BLaER1 (cell line): ENCODE measurements at regions not wholly inside any gene's neighbourhood (a gene's known extent, or its start where the extent isn't known, plus 50 kb on each side); places are given as distances from the start of the nearest gene placed in this dataset.

Experiments
- H3K27ac ChIP-seq: shearing (Covaris generic); formaldehyde crosslinking; 2 replicates; pipeline ENCODE4 v1.8.1; 2022
- H3K27me3 ChIP-seq: shearing (Covaris generic); formaldehyde crosslinking; 2 replicates; pipeline ENCODE4 v1.8.1; 2022
- H3K36me3 ChIP-seq: shearing (Covaris generic); formaldehyde crosslinking; 2 replicates; pipeline ENCODE4 v1.8.1; 2022
- H3K4me1 ChIP-seq: shearing (Covaris generic); formaldehyde crosslinking; 2 replicates; pipeline ENCODE4 v1.8.1; 2022
- H3K4me2 ChIP-seq: shearing (Covaris generic); formaldehyde crosslinking; 2 replicates; pipeline ENCODE4 v1.8.1; 2022
- H3K4me3 ChIP-seq: shearing (Covaris generic); formaldehyde crosslinking; 2 replicates; pipeline ENCODE4 v1.8.1; 2022
- H3K9ac ChIP-seq: shearing (Covaris generic); formaldehyde crosslinking; 2 replicates; pipeline ENCODE4 v1.8.1; 2022
- H3K9me3 ChIP-seq: shearing (Covaris generic); formaldehyde crosslinking; 2 replicates; pipeline ENCODE4 v1.8.1; 2022
- H4K20me1 ChIP-seq: shearing (Covaris generic); formaldehyde crosslinking; 2 replicates; pipeline ENCODE4 v1.8.1; 2022
- Cebpa-rat ChIP-seq: shearing (Covaris generic); IDR thresholded peaks from 2 replicates; pipeline ENCODE4 v1.8.1; 2022

DNA sequence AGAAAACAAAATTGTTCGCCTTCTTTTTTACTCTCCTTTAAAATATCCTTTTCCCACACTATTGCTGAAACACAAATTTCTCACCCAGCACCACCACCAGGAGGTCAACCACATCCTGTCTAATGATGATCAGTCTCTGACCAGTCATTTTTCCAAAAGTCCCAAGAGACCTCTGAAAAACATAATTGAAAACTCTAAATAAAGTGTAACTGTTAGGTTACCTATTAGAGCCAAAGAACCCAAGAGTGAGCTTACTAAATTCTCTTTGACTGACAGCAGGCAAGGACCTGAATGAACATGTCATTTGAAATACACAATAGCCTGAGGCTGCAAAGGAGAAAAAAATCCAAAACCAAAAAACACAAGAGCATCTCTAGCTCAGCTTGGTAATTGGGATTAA lies 735.4 kb downstream of the CBLN4 start:
- H3K27me3 ChIP-seq = no peaks in the 10 kb centered on the region
- no peaks in the 10 kb centered on the region for H3K36me3 ChIP-seq
- H4K20me1 ChIP-seq = no peaks in the 10 kb centered on the region
- H3K27ac ChIP-seq = no peak overlapping the region
- no peak overlapping the region for H3K4me2 ChIP-seq
- no peak for TF ChIP-seq Cebpa-rat
- no peaks in the 10 kb centered on the region for H3K9me3 ChIP-seq
- no peaks in the 10 kb centered on the region for H3K4me1 ChIP-seq
- H3K9ac ChIP-seq = no peak overlapping the region
- H3K4me3 ChIP-seq = no peak overlapping the region

DNA sequence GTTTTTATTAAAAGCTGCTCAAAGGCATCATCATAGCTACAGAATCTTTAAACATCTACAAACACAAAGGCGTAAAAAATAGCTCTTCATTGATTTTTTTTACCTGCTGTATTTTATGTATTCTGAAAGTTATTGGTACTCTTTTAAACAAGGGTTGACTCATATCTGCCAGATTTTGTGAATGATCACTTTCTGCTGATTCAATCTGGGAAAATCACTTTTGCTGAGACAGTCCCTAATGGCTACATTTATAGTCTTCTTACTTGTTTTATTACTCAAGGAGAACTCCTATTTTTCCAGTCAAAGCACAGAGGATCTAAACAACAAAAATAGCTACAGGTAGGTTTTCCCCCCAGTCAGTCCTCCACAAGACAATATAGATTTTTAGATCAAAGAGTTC lies 739.0 kb downstream of the CBLN4 start:
- no peaks in the 10 kb centered on the region for H4K20me1 ChIP-seq
- H3K9me3 ChIP-seq = no peaks in the 10 kb centered on the region
- H3K27ac ChIP-seq = no peak overlapping the region
- no peak overlapping the region for H3K4me2 ChIP-seq
- H3K36me3 ChIP-seq = no peaks in the 10 kb centered on the region
- H3K27me3 ChIP-seq = no peaks in the 10 kb centered on the region
- H3K4me1 ChIP-seq = no peaks in the 10 kb centered on the region
- no peak overlapping the region for H3K4me3 ChIP-seq
- no peak overlapping the region for H3K9ac ChIP-seq
- TF ChIP-seq Cebpa-rat = no peak

DNA sequence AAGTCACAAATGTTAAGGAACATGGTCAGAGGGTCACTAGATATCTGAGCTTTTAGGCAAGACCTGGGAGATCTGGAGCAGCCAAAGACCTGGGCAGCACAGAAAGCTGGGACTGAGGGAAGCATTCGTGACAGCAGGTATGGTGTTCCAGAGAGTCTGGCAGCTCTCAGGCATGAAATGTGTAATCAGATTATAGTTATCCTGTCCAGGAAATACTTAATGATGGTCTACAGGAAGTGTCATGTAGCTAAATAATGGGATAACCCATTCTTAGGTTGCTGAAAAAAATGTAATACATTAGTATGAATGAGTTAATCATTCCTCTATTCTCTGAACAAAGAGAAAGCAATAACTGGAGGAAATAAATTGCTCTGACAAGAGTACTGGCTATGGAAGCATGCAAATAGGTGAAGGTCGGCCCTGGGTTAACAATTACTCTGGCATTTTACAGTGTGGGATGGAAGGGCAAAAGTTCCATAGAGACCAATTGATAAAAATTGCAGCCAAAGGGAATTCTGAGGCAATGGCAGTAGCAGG lies 740.5 kb downstream of the CBLN4 start:
- Histone ChIP-seq H3K36me3 (no peaks in the 10 kb centered on the region), H4K20me1 (no peaks in the 10 kb centered on the region), H3K9me3 (no peaks in the 10 kb centered on the region), H3K4me2 (no peak overlapping the region), H3K4me1 (no peaks in the 10 kb centered on the region), H3K27ac (no peak overlapping the region), H3K9ac (no peak overlapping the region), H3K4me3 (no peak overlapping the region), H3K27me3 (no peaks in the 10 kb centered on the region)
- TF ChIP-seq Cebpa-rat = no peak

DNA sequence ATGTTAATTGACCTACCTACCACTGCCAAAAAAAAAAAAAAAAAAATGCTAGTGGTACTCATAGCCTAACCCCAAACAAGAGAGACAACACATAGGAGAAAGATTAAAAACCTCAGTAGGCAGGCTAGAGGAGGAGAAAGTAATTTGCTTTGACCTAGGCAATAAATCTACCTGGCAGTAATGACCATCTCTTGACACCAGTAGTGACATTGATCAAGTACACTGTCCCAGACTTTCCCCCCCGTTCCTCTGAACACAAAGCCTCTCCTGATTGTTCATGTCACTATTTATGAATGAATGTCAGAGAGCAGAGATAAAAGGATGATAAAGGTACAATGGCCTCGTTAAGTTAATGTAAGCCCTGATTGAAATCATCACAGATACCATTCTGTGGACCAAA lies 746.8 kb downstream of the CBLN4 start:
- Histone ChIP-seq H3K9ac (no peak overlapping the region), H3K9me3 (no peaks in the 10 kb centered on the region), H3K4me2 (no peak overlapping the region), H3K4me1 (no peaks in the 10 kb centered on the region), H3K27ac (no peak overlapping the region), H3K27me3 (no peaks in the 10 kb centered on the region), H4K20me1 (no peaks in the 10 kb centered on the region), H3K36me3 (no peaks in the 10 kb centered on the region), H3K4me3 (no peak overlapping the region)
- no peak for TF ChIP-seq Cebpa-rat

DNA sequence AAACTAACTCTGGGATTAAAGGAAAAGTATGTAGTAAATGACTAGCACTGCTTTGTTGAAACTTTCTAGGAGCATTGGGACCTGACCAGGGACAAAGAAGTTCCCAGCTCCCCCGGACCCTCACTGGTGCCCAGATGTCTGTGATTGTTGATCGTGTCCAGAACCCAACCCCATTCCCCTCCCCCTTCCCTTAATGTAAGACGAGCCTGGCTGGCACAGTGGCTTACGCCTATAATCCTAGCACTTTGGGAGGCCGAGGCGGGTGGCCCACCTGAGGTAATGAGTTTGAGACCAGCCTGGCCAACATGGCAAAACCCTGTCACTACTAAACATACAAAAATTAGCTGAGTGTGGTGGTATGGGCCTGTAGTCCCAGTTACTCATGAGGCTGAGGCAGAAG lies 750.3 kb downstream of the CBLN4 start:
- Histone ChIP-seq H3K4me1 (no peaks in the 10 kb centered on the region), H3K4me2 (no peak overlapping the region), H4K20me1 (no peaks in the 10 kb centered on the region), H3K27ac (no peak overlapping the region), H3K9ac (no peak overlapping the region), H3K9me3 (no peaks in the 10 kb centered on the region), H3K27me3 (no peaks in the 10 kb centered on the region), H3K4me3 (no peak overlapping the region), H3K36me3 (no peaks in the 10 kb centered on the region)
- no peak for TF ChIP-seq Cebpa-rat

DNA sequence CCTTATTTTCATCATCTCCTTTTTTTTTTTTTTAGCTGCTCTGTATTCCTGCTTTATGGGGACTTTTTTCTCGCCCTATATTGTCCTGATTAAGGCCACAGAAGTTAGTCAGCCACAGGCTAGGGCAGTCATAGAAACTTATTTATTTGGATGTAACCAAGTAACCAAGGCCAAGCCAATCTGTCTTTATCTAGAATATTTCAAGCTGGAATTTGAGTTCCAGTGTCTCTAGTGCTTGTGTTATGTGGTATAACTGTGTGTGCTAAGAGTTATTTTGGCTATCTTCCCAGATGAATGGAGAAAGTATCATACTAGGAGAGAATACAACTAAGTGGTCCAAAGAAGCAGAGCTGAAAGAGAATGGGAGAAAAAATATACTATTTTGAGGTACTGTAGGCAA lies 751.5 kb downstream of the CBLN4 start:
- Histone ChIP-seq H3K4me2 (no peak overlapping the region), H3K9me3 (no peaks in the 10 kb centered on the region), H3K9ac (no peak overlapping the region), H3K4me3 (no peak overlapping the region), H3K27ac (no peak overlapping the region), H3K36me3 (no peaks in the 10 kb centered on the region), H3K4me1 (no peaks in the 10 kb centered on the region), H3K27me3 (no peaks in the 10 kb centered on the region), H4K20me1 (no peaks in the 10 kb centered on the region)
- no peak for TF ChIP-seq Cebpa-rat

DNA sequence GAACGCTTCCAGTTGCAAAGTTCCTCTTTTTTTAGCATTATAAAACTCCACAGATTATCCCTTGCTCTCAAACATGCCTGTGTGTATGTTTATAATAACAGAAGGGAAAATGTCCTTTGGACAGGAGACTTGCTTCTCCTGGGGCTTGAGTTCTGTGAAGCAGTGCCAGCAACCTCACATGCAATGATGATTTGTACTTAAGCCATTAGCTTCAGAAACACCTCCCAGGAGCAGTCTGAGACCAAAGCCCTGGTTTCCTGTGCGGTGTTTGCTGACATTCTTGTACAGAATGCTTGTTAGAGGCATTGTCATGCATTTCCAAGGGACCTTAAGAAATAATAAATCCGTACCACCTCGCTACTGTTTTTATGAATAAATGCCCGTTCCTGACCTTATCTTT lies 752.8 kb downstream of the CBLN4 start:
- TF ChIP-seq Cebpa-rat = no peak
- Histone ChIP-seq H3K4me2 (no peak overlapping the region), H3K4me1 (no peaks in the 10 kb centered on the region), H3K36me3 (no peaks in the 10 kb centered on the region), H3K9ac (no peak overlapping the region), H4K20me1 (no peaks in the 10 kb centered on the region), H3K27ac (no peak overlapping the region), H3K27me3 (no peaks in the 10 kb centered on the region), H3K9me3 (no peaks in the 10 kb centered on the region), H3K4me3 (no peak overlapping the region)

DNA sequence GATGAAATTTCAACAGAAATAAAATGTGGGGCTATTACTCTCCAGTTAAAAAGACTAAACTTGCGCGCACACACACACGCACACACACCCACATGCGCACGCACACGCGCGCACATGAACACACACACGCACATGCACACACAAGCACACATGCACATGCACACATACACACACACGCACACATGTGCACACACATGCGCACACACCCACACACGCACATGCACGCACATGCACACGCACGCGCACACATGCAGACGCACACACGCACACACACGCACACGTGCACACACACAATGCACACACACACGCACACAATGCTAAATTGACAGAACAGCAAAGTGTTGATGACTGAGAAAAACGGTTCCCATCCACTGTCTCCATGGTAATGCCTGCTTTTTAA lies 754.1 kb downstream of the CBLN4 start:
- no peak for TF ChIP-seq Cebpa-rat
- Histone ChIP-seq H3K27me3 (no peaks in the 10 kb centered on the region), H3K9ac (no peak overlapping the region), H3K4me2 (no peak overlapping the region), H3K4me1 (no peaks in the 10 kb centered on the region), H3K27ac (no peak overlapping the region), H3K9me3 (no peaks in the 10 kb centered on the region), H4K20me1 (no peaks in the 10 kb centered on the region), H3K4me3 (no peak overlapping the region), H3K36me3 (no peaks in the 10 kb centered on the region)

DNA sequence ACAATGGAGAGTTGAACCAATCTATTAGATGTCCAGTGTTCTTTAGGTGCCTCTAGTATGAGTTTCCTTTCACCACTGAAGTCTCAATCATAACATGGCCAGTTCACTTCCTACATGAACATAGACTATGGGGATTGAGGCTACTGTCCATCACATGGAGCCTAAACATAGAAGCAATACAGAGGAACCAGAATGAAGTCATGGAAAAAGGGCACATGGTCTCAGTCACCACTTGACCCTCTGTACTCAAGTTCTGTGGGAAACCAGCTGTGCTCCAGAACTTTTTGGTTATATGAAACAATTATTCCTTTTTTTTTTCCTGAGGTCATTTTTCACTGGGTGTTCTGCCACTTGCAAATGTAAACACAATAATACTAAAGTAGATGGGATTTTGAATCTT lies 762.5 kb downstream of the CBLN4 start:
- H3K9ac ChIP-seq = no peak overlapping the region
- no peaks in the 10 kb centered on the region for H4K20me1 ChIP-seq
- TF ChIP-seq Cebpa-rat = no peak
- no peak overlapping the region for H3K27ac ChIP-seq
- no peaks in the 10 kb centered on the region for H3K9me3 ChIP-seq
- no peaks in the 10 kb centered on the region for H3K4me1 ChIP-seq
- H3K4me2 ChIP-seq = no peak overlapping the region
- H3K4me3 ChIP-seq = no peak overlapping the region
- H3K27me3 ChIP-seq = no peaks in the 10 kb centered on the region
- no peaks in the 10 kb centered on the region for H3K36me3 ChIP-seq

DNA sequence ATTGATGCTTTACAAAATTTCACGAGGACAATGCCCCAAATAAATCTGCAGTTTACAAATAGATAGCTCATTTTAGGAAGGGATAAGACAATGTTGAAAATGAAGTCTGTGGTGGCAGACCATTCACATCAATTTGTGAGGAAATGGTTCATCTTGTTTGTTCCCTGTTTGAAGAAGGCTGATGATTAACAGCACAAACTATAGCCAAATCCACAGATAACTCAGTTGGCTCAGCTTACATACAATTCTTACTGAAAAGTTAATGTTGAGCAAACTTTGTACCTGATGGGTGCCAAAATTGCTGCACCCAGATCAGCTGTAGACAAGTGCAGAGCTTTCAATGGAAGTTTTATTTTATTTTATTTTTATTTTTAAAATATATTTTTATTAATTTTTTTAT lies 763.9 kb downstream of the DOK5 start:
- H3K27ac ChIP-seq = no peak overlapping the region
- no peaks in the 10 kb centered on the region for H3K9me3 ChIP-seq
- no peaks in the 10 kb centered on the region for H3K4me1 ChIP-seq
- no peak overlapping the region for H3K4me2 ChIP-seq
- H4K20me1 ChIP-seq = no peaks in the 10 kb centered on the region
- no peaks in the 10 kb centered on the region for H3K36me3 ChIP-seq
- no peak overlapping the region for H3K4me3 ChIP-seq
- no peak for TF ChIP-seq Cebpa-rat
- no peaks in the 10 kb centered on the region for H3K27me3 ChIP-seq
- H3K9ac ChIP-seq = no peak overlapping the region

DNA sequence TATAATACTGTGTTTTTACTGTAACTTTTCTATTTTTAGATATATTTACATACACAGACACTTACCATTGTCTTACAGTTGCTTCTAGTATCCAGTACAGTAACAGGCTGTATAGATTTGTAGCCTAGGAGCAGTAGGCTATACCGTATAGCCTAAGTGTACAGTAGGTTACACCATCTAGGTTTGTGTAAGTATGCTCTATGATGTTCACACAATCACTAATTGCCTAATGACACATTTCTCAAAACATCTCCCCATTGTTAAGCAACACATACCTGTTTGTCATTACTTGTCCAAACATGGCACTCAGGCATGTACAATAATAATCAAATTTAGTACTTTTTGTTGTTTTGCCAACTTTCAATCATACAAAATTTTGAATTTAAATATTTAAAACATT lies 757.3 kb downstream of the DOK5 start:
- TF ChIP-seq Cebpa-rat = no peak

More for the DNA sequence above, 757.3 kb downstream of the DOK5 start:
- Histone ChIP-seq H3K27ac (no peak overlapping the region), H3K36me3 (no peaks in the 10 kb centered on the region), H3K4me2 (no peak overlapping the region), H3K4me1 (no peaks in the 10 kb centered on the region), H3K9ac (no peak overlapping the region), H3K27me3 (no peaks in the 10 kb centered on the region), H3K9me3 (no peaks in the 10 kb centered on the region), H4K20me1 (no peaks in the 10 kb centered on the region), H3K4me3 (no peak overlapping the region)
